ENCODE measurements at regions not wholly inside any gene's neighbourhood (a gene's known extent, or its start where the extent isn't known, plus 50 kb on each side); places are given as distances from the start of the nearest gene placed in this dataset.

DNA sequence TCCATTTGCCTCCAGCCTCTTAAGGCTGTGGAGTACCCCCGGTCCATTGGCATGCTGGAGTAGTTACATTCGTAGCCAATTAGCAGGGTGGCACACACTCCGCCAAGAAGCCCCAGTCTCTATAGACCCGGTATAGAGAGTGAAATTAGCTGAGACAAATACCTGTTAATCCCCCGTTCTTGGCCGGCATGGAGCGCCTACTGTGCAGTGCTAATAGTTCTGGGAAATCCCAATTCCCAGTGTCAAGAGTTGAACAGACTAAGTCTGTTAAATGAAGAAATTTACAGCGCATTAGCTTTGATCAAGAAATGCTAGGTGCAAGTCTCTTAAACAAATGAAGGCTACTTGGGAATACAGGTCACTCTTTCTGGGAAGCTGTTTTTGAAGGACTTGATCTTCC is 127.8 kb upstream of the ARX start:
- H3K4me1 ChIP-seq, result no peaks in the 10 kb centered on the region
- no peaks in the 10 kb centered on the region for H3K9me3 ChIP-seq
- H3K36me3 ChIP-seq, result no peaks in the 10 kb centered on the region
- H3K27ac ChIP-seq, result no peak overlapping the region
- TF ChIP-seq, protein P1, sequence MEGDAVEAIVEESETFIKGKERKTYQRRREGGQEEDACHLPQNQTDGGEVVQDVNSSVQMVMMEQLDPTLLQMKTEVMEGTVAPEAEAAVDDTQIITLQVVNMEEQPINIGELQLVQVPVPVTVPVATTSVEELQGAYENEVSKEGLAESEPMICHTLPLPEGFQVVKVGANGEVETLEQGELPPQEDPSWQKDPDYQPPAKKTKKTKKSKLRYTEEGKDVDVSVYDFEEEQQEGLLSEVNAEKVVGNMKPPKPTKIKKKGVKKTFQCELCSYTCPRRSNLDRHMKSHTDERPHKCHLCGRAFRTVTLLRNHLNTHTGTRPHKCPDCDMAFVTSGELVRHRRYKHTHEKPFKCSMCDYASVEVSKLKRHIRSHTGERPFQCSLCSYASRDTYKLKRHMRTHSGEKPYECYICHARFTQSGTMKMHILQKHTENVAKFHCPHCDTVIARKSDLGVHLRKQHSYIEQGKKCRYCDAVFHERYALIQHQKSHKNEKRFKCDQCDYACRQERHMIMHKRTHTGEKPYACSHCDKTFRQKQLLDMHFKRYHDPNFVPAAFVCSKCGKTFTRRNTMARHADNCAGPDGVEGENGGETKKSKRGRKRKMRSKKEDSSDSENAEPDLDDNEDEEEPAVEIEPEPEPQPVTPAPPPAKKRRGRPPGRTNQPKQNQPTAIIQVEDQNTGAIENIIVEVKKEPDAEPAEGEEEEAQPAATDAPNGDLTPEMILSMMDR (IDR thresholded peaks at IDR 0.05), result no peak
- H3K27me3 ChIP-seq, result no peaks in the 10 kb centered on the region
- no peak overlapping the region for H3K4me3 ChIP-seq
- DNase-seq (ENCODE audit: low spot score), result no peak

DNA sequence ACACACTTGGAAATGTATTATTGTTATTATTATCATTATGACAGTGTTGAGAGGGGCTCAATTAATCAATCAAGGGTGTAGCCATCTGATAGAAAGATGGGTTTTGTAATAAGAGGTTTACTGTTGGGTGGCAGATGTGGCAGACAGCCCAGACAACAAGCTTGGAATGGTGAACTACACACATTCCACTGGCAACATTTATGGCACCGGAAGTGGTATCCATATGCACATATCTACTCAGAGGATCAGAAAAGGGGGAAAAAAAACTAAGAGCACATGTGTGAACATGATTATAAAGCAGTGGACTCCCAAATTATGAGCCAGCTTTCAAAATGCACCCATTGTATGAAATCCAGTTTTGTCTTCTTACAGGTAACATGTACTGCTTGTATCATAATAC is 125.9 kb upstream of the ARX start:
- Histone ChIP-seq H3K36me3 (no peaks in the 10 kb centered on the region), H3K9me3 (no peaks in the 10 kb centered on the region), H3K4me3 (no peak overlapping the region), H3K27me3 (no peaks in the 10 kb centered on the region), H3K27ac (no peak overlapping the region), H3K4me1 (no peaks in the 10 kb centered on the region)
- TF ChIP-seq, protein P1 (IDR thresholded peaks at IDR 0.05), result no peak
- DNase-seq (ENCODE audit: low spot score), result no peak

DNA sequence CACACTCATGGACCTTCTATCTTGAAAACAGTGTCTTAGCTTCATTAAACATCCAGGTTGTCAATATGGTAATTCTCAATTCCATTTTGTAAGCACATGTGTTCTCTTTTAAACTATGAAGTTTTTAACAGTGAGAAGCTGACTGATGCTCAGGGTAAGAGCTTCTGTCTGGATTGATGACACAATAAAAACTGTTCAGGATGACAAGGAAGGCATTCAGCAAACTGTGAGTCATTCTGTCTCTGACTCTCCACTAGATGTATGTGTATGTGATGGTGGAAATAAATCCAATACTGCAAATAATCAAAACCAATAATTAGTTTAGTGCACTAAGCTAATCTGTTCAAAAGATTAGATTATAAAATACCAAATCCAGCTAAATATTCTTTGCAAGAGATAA is 115.3 kb upstream of the ARX start:
- no peak overlapping the region for H3K4me3 ChIP-seq
- H3K9me3 ChIP-seq, result no peaks in the 10 kb centered on the region
- DNase-seq (ENCODE audit: low spot score), result no peak
- TF ChIP-seq, protein P1 (IDR thresholded peaks at IDR 0.05), result no peak
- no peaks in the 10 kb centered on the region for H3K4me1 ChIP-seq
- no peaks in the 10 kb centered on the region for H3K27me3 ChIP-seq
- H3K27ac ChIP-seq, result no peak overlapping the region
- no peaks in the 10 kb centered on the region for H3K36me3 ChIP-seq

DNA sequence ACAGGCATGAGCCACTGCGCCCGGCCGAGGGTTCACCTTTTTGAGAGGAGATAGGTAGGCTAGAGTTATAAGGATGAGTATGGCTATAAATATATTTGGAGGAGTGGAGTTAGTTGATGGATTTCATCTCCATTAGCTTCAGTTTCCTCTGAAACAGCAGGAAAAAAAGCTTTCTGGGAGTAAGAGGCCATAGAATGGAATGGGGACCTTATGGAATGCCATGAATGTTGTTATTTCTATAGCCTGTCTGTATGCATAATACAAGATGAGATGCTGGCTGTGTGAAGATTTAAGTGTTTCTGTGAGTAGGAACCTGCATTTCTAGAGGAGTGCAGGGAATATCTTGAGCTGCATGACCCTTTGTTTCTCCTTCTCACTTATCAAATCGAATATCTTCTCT is 114.9 kb upstream of the ARX start:
- H3K27ac ChIP-seq, result no peak overlapping the region
- DNase-seq (ENCODE audit: low spot score), result no peak

DNA sequence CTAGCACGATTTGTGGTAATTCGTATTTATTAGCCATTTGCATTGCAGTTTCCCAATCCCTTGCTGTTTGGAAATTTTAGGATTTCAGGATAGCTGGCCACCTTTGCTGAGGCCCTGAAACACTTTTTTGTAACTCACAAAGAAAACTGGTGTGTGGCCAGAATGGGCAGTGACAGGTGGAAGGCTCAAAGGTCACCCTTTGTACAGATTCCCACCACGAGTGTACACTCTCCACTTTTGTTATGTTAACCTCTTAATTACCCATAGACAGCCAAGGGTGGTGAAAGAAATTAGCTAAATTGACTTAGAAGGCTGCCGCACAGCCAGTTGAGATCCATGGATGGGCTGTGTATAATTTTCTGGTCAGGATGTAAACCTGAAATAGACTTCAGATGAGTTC is 109.7 kb upstream of the ARX start:
- Histone ChIP-seq H3K4me1 (no peaks in the 10 kb centered on the region), H3K9me3 (no peaks in the 10 kb centered on the region), H3K27ac (no peak overlapping the region), H3K4me3 (no peak overlapping the region), H3K27me3 (no peaks in the 10 kb centered on the region), H3K36me3 (no peaks in the 10 kb centered on the region)
- TF ChIP-seq, protein P1 (IDR thresholded peaks at IDR 0.05), result no peak
- DNase-seq (ENCODE audit: low spot score), result no peak

More for the DNA sequence above, 114.9 kb upstream of the ARX start:
- no peak overlapping the region for H3K4me3 ChIP-seq
- no peaks in the 10 kb centered on the region for H3K9me3 ChIP-seq
- TF ChIP-seq, protein P1 (IDR thresholded peaks at IDR 0.05), result no peak
- H3K36me3 ChIP-seq, result no peaks in the 10 kb centered on the region
- no peaks in the 10 kb centered on the region for H3K4me1 ChIP-seq
- no peaks in the 10 kb centered on the region for H3K27me3 ChIP-seq

DNA sequence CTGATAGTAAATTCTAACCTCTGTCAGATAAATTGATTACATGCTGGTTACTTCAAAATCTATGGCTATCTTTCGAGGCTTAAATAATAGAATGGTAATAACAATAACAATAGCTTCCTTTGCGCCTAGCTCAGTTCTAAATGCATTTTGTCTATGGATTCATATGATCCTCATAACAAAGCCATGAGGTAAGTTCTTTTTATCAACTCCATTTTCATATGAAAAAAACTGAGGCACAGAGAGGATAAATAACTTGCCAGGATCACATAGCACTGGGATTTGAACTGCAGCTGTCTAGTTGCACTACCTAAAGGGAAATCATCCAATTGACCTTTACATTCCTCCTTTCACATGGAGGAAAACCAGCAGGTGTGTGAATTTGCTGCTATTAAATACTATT is 108.6 kb upstream of the ARX start:
- H3K9me3 ChIP-seq, result no peaks in the 10 kb centered on the region
- no peaks in the 10 kb centered on the region for H3K36me3 ChIP-seq
- TF ChIP-seq, protein P1 (IDR thresholded peaks at IDR 0.05), result no peak
- no peak overlapping the region for H3K27ac ChIP-seq
- H3K4me1 ChIP-seq, result no peaks in the 10 kb centered on the region
- no peak for DNase-seq (ENCODE audit: low spot score)
- no peak overlapping the region for H3K4me3 ChIP-seq
- H3K27me3 ChIP-seq, result no peaks in the 10 kb centered on the region
